ENCODE measurements at regions not wholly inside any gene's neighbourhood (a gene's known extent, or its start where the extent isn't known, plus 50 kb on each side); places are given as distances from the start of the nearest gene placed in this dataset.

- TF ChIP-seq ZNF274 (IDR thresholded peaks at IDR 0.05; ENCODE audit: low read depth, low read length) (no peak), SUZ12 (IDR thresholded peaks at IDR 0.05; ENCODE audit: extremely low read depth, insufficient read depth, insufficient read length) (no peak), YY1 (IDR thresholded peaks at IDR 0.05; ENCODE audit: insufficient read depth, insufficient read length) (no peak)
Observed at GRCh38 chr12:111256629-111257434, 112.1 kb downstream of the PHETA1 start.
